IPS DF 4.7 (cell line): ENCODE measurements at regions not wholly inside any gene's neighbourhood (a gene's known extent, or its start where the extent isn't known, plus 50 kb on each side); places are given as distances from the start of the nearest gene placed in this dataset.

Source experiments
- DNase-seq: peaks from one replicate; pipeline ENCODE4 v3.0.0-alpha.2; 2013; ENCODE audit warnings: low spot score; ENCODE audit errors: extremely low read depth

GRCh38 chr11:19560156-19560555 lies 152.5 kb upstream of the NAV2 start:
- no peak for DNase-seq

- no peak for DNase-seq
Observed at GRCh38 chr11:19559746-19560145, 152.9 kb upstream of the NAV2 start.

GRCh38 chr11:19558189-19558986 lies 154.2 kb upstream of the NAV2 start:
- DNase-seq, result no peak

GRCh38 chr11:19557720-19558140 lies 154.9 kb upstream of the NAV2 start:
- DNase-seq, result peak; percentile 72

GRCh38 chr11:19557185-19557584 lies 155.5 kb upstream of the NAV2 start:
- DNase-seq, result no peak

GRCh38 chr11:19555266-19555665 lies 157.4 kb upstream of the NAV2 start:
- no peak for DNase-seq

GRCh38 chr11:19553683-19554333 lies 158.8 kb upstream of the NAV2 start:
- peak; percentile 58 for DNase-seq

GRCh38 chr11:19552656-19553260 lies 159.9 kb upstream of the NAV2 start:
- DNase-seq, result no peak

GRCh38 chr11:19552161-19552560 lies 160.5 kb upstream of the NAV2 start:
- no peak for DNase-seq

- DNase-seq, result no peak
Observed at GRCh38 chr11:19551457-19551856, 161.2 kb upstream of the NAV2 start.

- no peak for DNase-seq
Observed at GRCh38 chr11:19547044-19547443, 165.6 kb upstream of the NAV2 start.

- no peak for DNase-seq
Observed at GRCh38 chr11:19546325-19546724, 166.3 kb upstream of the NAV2 start.

GRCh38 chr11:19541521-19542049 lies 171.1 kb upstream of the NAV2 start:
- DNase-seq, result no peak

GRCh38 chr11:19539861-19540260 lies 172.8 kb upstream of the NAV2 start:
- no peak for DNase-seq

GRCh38 chr11:19537803-19538453 lies 174.7 kb upstream of the NAV2 start:
- no peak for DNase-seq

- DNase-seq, result no peak
Observed at GRCh38 chr11:19536131-19536530, 176.5 kb upstream of the NAV2 start.

- DNase-seq, result no peak
Observed at GRCh38 chr11:19530505-19530904, 182.1 kb upstream of the NAV2 start.

GRCh38 chr11:19526119-19526518 lies 186.5 kb upstream of the NAV2 start:
- DNase-seq, result no peak

- peak; percentile 9 for DNase-seq
Observed at GRCh38 chr11:19525714-19526113, 186.9 kb upstream of the NAV2 start.

GRCh38 chr11:19525276-19525675 lies 187.4 kb upstream of the NAV2 start:
- DNase-seq, result no peak

- DNase-seq, result no peak
Observed at GRCh38 chr11:19524171-19524671, 188.4 kb upstream of the NAV2 start.

- DNase-seq, result no peak
Observed at GRCh38 chr11:19520681-19521080, 192.0 kb upstream of the NAV2 start.
